AG09319 (cell line): ENCODE measurements at regions not wholly inside any gene's neighbourhood (a gene's known extent, or its start where the extent isn't known, plus 50 kb on each side); places are given as distances from the start of the nearest gene placed in this dataset.
"Not testable (repeated sequence)": the region's sequence is repeated elsewhere in the genome, so short reads cannot be mapped to it uniquely, and the experiment has no call there.

Source experiments
- DNase-seq: peaks from one replicate; pipeline ENCODE4 v3.0.0-alpha.2; 2010; ENCODE audit warnings: low read depth; ENCODE audit errors: extremely low read depth
- TF ChIP-seq, protein P1 (sequence below): IDR thresholded peaks from 2 replicates; pipeline ENCODE4 v1.5.1; 2011; ENCODE audit warnings: low read depth, mild to moderate bottlenecking, inconsistent platforms, low read length, moderate library complexity

DNA sequence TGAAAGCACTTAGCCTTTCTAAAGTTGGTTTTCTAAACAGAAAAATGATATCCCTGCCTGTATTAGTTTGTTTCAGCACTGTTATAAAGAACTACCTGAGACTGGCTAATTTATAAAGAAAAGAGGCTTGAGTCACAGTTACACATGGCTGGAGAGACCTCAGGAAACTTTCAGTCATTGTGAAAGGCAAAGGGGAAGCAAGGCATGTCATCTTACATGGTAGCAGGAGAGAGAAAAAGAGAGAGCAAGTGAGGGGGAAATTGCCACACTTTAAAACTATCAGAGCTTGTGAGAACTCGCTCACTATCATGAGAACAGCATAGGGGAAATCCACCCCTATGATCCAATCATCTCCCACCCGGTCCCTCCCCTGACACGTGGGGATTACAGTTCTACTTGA, 64.9 kb downstream of the FAM170A start:
- TF ChIP-seq, protein P1, sequence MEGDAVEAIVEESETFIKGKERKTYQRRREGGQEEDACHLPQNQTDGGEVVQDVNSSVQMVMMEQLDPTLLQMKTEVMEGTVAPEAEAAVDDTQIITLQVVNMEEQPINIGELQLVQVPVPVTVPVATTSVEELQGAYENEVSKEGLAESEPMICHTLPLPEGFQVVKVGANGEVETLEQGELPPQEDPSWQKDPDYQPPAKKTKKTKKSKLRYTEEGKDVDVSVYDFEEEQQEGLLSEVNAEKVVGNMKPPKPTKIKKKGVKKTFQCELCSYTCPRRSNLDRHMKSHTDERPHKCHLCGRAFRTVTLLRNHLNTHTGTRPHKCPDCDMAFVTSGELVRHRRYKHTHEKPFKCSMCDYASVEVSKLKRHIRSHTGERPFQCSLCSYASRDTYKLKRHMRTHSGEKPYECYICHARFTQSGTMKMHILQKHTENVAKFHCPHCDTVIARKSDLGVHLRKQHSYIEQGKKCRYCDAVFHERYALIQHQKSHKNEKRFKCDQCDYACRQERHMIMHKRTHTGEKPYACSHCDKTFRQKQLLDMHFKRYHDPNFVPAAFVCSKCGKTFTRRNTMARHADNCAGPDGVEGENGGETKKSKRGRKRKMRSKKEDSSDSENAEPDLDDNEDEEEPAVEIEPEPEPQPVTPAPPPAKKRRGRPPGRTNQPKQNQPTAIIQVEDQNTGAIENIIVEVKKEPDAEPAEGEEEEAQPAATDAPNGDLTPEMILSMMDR = no peak
- DNase-seq = no peak

DNA sequence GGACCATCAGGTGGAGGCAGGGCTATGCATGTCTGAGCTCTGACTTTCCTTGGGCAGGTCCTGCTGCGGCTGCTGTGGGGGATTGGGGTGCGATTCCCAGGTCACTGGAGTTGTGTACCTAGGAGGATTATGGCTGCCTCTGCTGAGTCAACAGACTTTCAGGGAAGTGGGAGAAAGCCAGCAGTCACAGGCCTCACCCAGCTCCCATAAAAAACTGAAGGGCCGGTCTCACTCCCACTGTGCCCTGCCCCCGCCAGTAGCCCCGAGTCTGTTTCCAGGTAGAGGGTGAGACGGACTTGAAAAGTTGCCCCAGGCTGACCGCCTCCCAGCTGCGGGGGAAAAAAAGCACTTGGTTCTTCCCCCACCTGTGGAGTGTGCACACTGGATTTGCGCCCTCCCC, 76.7 kb downstream of the FAM170A start:
- TF ChIP-seq, protein P1 = no peak
- DNase-seq = no peak

DNA sequence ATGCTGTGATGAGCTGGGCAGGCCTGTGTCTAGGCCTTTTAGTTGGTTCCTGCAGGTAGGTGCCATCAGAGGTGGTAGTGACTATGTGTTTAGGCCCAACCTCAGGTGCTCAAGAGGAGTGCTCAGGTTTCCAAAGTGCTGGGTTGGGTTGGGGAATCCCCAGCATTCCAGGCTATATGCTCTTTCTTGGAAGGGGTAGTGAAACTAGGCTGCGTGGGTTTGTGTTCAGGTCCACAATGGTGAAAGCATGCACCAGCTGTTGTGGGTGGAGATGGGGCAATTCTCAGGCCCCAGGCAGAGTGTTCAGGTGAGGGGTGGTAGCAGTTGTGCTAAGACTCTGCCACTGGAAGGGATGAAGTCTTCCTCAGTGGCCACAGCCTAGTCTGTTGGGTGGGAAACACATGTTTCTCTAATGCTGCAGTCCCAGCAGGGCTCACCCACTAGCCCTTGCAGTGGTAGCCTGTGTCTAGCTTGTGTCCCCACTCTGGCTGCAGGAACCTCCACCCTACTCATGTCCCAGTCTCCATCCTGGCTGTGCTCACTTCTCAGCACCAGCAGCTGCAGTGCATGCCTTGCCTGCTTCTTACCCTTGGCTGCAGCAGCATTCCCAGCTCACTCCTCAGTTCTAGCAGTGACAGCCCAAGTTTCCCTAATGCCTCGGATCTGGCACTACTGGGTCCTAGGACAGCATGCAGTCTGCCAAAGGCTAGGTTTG, 78.9 kb downstream of the FAM170A start:
- TF ChIP-seq, protein P1 = no peak
- no peak for DNase-seq

DNA sequence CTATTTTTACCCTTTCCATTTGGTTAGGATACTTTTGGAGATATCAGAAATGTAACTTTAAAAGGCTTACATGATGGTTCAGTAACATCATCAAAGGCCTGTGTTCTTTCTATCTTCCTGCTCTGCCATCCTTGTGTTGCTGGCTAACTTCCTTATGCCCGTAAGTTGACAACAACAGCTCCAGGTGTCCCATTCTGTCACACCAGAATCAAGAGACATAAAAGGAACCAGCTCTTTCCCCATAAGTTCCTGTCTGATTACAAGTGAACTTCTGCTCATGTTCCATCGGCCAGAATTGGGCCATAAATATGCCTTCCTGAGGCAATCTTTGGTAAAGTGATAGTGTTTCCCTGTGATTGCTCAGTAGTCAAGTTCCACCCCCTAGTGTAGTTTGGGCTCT, 92.4 kb downstream of the FAM170A start:
- DNase-seq = no peak
- TF ChIP-seq, protein P1 = no peak

DNA sequence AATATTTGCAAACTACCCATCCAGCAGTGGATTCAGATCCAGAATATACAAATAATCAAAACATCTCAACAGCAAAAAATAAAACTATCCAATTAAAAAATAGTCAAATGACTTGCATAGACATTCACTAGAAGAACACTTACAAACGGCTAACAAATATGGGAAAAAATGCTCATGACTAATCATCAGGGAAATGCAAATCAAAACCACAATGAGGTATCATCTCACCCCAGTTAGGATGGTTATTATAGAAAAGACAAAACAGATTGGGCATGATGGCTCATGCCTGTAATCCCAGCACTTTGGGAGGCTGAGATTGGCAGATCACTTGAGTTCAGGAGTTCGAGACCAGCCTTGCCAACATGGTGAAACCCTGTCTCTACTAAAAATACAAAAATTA, 95.9 kb downstream of the FAM170A start:
- not testable (repeated sequence) for DNase-seq

DNA sequence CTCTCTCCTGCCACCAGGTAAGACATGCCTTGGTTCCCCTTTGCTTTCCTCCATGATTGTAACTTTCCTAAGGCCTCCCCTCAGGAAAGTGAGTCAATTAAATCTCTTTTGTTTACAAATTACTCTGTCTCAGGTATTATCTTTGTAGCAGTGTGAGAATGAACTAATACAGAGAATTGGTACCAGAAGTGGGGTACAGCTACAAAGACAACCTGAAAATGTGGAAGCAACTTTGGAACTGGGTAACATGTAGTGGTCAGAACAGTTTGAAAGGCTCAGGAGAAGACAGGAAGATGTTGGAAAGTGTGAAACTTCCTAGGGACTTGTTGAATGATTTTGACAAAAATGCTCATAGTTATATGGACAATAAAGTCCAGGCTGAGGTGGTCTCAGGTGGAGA, 97.2 kb downstream of the FAM170A start:
- DNase-seq = no peak
- TF ChIP-seq, protein P1 = no peak

DNA sequence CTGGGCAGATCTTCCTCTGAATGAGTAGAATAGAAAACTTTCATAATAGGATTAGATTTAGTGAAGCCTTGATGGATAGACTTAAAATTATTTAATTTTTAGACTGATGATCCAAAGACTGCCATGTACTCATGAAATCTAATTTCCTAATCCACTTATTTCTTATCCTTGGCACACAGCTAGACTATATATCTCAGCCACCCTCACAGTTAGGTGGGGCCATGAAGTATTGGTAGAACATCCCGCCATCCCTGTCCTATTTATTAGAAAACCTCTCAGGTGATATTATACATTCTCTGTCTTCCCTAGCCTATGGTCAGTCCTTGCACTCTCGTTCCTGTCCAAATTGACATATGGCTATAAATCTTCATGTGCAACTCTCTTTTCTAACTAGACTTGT, 110.9 kb downstream of the FAM170A start:
- no peak for DNase-seq
- TF ChIP-seq, protein P1 = no peak

DNA sequence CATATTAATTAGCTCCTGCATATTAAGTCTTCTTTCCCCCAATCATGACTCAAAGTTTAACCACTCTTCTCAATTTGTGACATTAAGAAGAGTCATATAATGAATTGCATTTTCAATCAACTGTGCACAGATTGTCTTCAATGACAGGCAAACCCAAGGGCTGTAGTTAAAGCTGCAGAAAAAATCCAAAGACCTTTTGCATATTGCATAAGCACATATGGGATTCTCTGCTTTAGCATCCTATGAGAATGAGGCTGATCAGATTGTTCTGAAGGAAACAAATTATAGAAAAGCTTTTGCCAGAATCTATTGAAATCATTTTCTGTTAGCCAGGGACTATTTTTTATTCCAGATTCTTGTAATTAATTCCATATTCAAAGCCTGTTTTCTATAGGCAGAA, 112.3 kb downstream of the FAM170A start:
- TF ChIP-seq, protein P1 = no peak
- no peak for DNase-seq
